Right lobe of liver (tissue), 4 donors: ENCODE measurements at regions not wholly inside any gene's neighbourhood (a gene's known extent, or its start where the extent isn't known, plus 50 kb on each side); places are given as distances from the start of the nearest gene placed in this dataset.
"Not testable (repeated sequence)": the region's sequence is repeated elsewhere in the genome, so short reads cannot be mapped to it uniquely, and the experiment has no call there.

Experiments
- POLR2A ChIP-seq: fragments of 450-650 bp; IDR thresholded peaks from one replicate; pipeline ENCODE4 v1.6.1; 2017; ENCODE audit warnings: antibody characterized with exemption, mild to moderate bottlenecking
- TF ChIP-seq, protein P1 (sequence below), 4 donors: fragments of 200-600 bp in 3 of 4; fragments of 450-650 bp in 1 of 4; IDR thresholded peaks; one replicate each; pipeline versions ENCODE4 v1.5.1 to v1.8.0; 2016 to 2022; ENCODE audit warnings: antibody characterized with exemption in 4 of 4, mild to moderate bottlenecking in 2 of 4
- donor health status: DM: no; HTN: no; CAD: no.
- donor health status: DM: no; HTN: no; CAD: no.
- donor health status: DM: no; HTN: yes; CAD: no.

DNA sequence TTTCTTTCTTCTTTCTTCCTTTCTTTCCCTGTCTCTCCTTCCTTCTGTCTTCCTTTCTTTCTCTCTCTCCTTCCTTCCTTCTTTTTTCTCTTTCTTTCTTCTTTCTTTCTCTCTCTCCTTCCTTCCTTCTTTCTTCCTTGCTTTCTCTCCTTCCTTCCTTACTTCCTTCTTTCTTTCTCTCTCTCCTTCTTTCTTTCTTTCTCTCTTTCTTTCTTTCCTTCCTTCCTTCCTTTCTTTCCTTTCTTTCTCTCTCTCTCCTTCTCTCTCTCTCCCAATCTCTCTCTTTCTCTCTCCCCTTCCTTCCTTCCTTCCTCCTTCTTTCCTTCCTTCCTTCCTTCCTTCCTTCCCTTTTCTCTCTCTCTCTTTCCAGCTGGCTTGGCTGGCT is 2806.6 kb downstream of the RPIA start:
- TF ChIP-seq, protein P1, sequence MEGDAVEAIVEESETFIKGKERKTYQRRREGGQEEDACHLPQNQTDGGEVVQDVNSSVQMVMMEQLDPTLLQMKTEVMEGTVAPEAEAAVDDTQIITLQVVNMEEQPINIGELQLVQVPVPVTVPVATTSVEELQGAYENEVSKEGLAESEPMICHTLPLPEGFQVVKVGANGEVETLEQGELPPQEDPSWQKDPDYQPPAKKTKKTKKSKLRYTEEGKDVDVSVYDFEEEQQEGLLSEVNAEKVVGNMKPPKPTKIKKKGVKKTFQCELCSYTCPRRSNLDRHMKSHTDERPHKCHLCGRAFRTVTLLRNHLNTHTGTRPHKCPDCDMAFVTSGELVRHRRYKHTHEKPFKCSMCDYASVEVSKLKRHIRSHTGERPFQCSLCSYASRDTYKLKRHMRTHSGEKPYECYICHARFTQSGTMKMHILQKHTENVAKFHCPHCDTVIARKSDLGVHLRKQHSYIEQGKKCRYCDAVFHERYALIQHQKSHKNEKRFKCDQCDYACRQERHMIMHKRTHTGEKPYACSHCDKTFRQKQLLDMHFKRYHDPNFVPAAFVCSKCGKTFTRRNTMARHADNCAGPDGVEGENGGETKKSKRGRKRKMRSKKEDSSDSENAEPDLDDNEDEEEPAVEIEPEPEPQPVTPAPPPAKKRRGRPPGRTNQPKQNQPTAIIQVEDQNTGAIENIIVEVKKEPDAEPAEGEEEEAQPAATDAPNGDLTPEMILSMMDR (IDR thresholded peaks at IDR 0.05): not testable (repeated sequence)
- TF ChIP-seq POLR2A: not testable (repeated sequence)
